ENCODE measurements at regions not wholly inside any gene's neighbourhood (a gene's known extent, or its start where the extent isn't known, plus 50 kb on each side); places are given as distances from the start of the nearest gene placed in this dataset.
"Not testable (repeated sequence)": the region's sequence is repeated elsewhere in the genome, so short reads cannot be mapped to it uniquely, and the experiment has no call there.

DNA sequence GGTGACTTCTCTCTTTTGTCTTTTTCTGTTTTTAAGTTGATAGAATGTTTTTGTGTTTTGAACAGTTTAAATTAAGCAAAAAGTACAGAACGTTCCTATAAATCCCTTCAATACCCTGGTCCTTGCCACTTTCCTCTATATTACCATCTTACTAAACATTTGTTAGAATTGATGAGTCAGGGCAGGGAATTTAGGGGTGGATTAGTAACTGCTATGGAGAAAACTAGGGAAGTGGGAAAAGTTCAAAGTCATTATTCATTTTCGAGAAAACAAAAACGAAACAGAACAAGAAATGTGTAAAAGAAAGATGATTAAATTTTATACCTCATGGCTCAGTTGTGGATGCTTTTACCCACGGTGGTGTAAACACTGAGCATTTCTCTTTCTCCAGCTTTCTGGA lies 240.4 kb upstream of the SULF2 start:
- H3K36me3 Mint-ChIP-seq (ENCODE audit: insufficient read depth, unreplicated experiment), result no peaks in the 10 kb centered on the region
- H3K27me3 Mint-ChIP-seq (ENCODE audit: insufficient read depth, unreplicated experiment), result no peaks in the 10 kb centered on the region
- H3K4me3 Mint-ChIP-seq (ENCODE audit: unreplicated experiment), result peak overlapping the region; percentile 78
- ChIA-PET CTCF (no interaction called here), POLR2A (interaction anchor here (0.6 to 2.2 kb wide), 8 partner anchors 10 to 239 kb away, joined by 3 to 10 read pairs (median 4); partner anchors contain the start of gene SULF2)
- intact Hi-C loops (cut with micrococcal nuclease), result loop anchor here (2.0 kb wide), 2 partner anchors 239 to 269 kb away; no protein-coding TSS in a partner anchor
- H3K9me3 Mint-ChIP-seq (ENCODE audit: unreplicated experiment), result peaks cover 7% of the 10 kb centered on the region
- peak overlapping the region; percentile 96 for H3K27ac Mint-ChIP-seq (ENCODE audit: low read depth, unreplicated experiment)
- peaks cover 29% of the 10 kb centered on the region for H3K4me1 Mint-ChIP-seq (ENCODE audit: insufficient read depth, unreplicated experiment)
- TSS peak; percentile 62 for BruUV-seq (replicated peaks)
- TF ChIP-seq, protein P1, sequence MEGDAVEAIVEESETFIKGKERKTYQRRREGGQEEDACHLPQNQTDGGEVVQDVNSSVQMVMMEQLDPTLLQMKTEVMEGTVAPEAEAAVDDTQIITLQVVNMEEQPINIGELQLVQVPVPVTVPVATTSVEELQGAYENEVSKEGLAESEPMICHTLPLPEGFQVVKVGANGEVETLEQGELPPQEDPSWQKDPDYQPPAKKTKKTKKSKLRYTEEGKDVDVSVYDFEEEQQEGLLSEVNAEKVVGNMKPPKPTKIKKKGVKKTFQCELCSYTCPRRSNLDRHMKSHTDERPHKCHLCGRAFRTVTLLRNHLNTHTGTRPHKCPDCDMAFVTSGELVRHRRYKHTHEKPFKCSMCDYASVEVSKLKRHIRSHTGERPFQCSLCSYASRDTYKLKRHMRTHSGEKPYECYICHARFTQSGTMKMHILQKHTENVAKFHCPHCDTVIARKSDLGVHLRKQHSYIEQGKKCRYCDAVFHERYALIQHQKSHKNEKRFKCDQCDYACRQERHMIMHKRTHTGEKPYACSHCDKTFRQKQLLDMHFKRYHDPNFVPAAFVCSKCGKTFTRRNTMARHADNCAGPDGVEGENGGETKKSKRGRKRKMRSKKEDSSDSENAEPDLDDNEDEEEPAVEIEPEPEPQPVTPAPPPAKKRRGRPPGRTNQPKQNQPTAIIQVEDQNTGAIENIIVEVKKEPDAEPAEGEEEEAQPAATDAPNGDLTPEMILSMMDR (IDR thresholded peaks at IDR 0.05; ENCODE audit: unreplicated experiment), result no peak
- DNase-seq (ENCODE audit: unreplicated experiment), result peak; percentile 62

DNA sequence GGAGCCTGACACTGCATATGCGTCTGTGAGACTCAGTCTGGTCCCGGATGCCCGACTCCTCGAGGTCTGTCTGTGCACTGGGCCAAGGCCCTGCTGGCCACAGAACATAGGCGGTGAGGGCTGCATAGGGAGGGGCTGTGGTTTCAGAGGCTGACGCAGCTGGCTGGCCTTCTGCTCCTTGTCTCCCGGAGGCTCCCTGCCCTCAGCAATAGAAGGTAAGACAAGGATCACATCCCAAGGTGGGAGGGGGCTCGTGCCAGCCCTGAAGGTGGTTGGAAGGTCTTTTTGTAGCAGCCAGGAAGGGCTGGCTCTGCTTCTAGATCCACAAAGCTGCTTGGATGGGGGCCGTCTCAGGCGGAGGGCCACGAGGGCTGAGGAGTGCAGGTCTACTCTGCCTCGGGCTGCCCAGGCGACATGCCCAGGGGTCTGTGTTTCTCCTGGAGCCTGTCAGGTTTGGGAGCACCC lies 239.8 kb upstream of the SULF2 start:
- peak overlapping the region; percentile 96 for H3K27ac Mint-ChIP-seq (ENCODE audit: low read depth, unreplicated experiment)

DNA sequence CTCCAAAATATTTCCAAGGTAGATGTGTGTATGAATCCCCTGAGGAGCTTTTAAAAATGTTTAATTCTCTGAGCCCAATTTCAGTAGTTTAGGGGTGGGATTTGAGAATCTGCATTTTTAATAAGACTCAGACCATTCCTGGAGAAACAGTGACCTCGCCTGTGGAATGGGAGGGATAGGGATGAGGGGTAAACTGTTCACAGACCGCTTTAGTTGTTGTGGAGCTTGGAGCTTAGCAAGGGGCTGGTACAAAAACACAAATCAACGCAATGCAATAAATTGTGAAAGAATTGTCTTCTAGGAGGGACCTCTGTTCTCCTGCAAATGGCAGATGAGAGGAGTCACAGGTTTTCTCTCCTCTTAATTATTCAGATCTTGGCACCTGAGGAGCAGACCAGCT lies 239.3 kb upstream of the SULF2 start:
- DNase-seq (ENCODE audit: unreplicated experiment), result no peak
- peaks cover 29% of the 10 kb centered on the region for H3K4me1 Mint-ChIP-seq (ENCODE audit: insufficient read depth, unreplicated experiment)
- intact Hi-C loops (cut with micrococcal nuclease), result loop anchor here (2.0 kb wide), 2 partner anchors 238 to 270 kb away; no protein-coding TSS in a partner anchor
- ChIA-PET CTCF (interaction anchor here (0.6 to 1.8 kb wide), 5 partner anchors 9 to 592 kb away, joined by 3 to 8 read pairs (median 4); no protein-coding TSS in a partner anchor), POLR2A (interaction anchor here (0.6 to 2.2 kb wide), 10 partner anchors 16 to 285 kb away, joined by 3 to 10 read pairs (median 4); partner anchors contain the start of gene SULF2)
- peak overlapping the region; percentile 96 for H3K27ac Mint-ChIP-seq (ENCODE audit: low read depth, unreplicated experiment)
- TF ChIP-seq, protein P1 (IDR thresholded peaks at IDR 0.05; ENCODE audit: unreplicated experiment), result no peak
- BruUV-seq (replicated peaks), result no TSS peak
- peak overlapping the region; percentile 78 for H3K4me3 Mint-ChIP-seq (ENCODE audit: unreplicated experiment)
- no peaks in the 10 kb centered on the region for H3K27me3 Mint-ChIP-seq (ENCODE audit: insufficient read depth, unreplicated experiment)
- no peaks in the 10 kb centered on the region for H3K36me3 Mint-ChIP-seq (ENCODE audit: insufficient read depth, unreplicated experiment)
- H3K9me3 Mint-ChIP-seq (ENCODE audit: unreplicated experiment), result peaks cover 7% of the 10 kb centered on the region

More for the DNA sequence above, 239.8 kb upstream of the SULF2 start:
- intact Hi-C loops (cut with micrococcal nuclease), result loop anchor here (2.0 kb wide), 2 partner anchors 238 to 270 kb away; no protein-coding TSS in a partner anchor
- BruUV-seq (replicated peaks), result no TSS peak
- H3K9me3 Mint-ChIP-seq (ENCODE audit: unreplicated experiment), result peaks cover 7% of the 10 kb centered on the region
- H3K4me1 Mint-ChIP-seq (ENCODE audit: insufficient read depth, unreplicated experiment), result peaks cover 29% of the 10 kb centered on the region
- no peaks in the 10 kb centered on the region for H3K27me3 Mint-ChIP-seq (ENCODE audit: insufficient read depth, unreplicated experiment)
- DNase-seq (ENCODE audit: unreplicated experiment), result peak; percentile 84
- ChIA-PET CTCF (interaction anchor here (0.6 to 1.8 kb wide), 5 partner anchors 8 to 593 kb away, joined by 3 to 8 read pairs (median 4); no protein-coding TSS in a partner anchor), POLR2A (interaction anchor here (0.6 to 2.2 kb wide), 11 partner anchors 16 to 285 kb away, joined by 3 to 10 read pairs (median 4); partner anchors contain the start of gene SULF2)
- H3K4me3 Mint-ChIP-seq (ENCODE audit: unreplicated experiment), result peak overlapping the region; percentile 78
- TF ChIP-seq, protein P1 (IDR thresholded peaks at IDR 0.05; ENCODE audit: unreplicated experiment), result no peak
- H3K36me3 Mint-ChIP-seq (ENCODE audit: insufficient read depth, unreplicated experiment), result no peaks in the 10 kb centered on the region

DNA sequence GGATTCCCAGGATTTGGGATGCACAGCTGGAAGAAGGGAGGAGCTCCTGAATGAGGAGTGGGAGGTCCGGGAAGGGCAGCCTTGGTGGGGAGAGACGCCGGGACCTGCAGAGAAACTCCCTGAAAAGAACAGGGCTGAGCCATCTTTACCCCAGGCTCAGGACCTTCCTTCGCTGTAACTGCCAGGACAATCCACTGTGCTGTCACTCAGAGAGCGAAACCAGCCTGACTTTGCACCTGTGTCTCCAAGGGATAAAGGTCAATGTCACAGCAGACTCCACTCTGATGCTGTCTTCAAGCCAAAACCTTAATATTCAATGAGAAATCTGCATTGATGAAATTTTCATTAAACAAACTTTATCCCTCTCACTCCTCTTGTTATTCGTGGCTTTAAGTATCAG lies 235.4 kb upstream of the SULF2 start:
- H3K4me3 Mint-ChIP-seq (ENCODE audit: unreplicated experiment); BruUV-seq (replicated peaks); H3K27me3 Mint-ChIP-seq (ENCODE audit: insufficient read depth, unreplicated experiment); DNase-seq (ENCODE audit: unreplicated experiment); H3K27ac Mint-ChIP-seq (ENCODE audit: low read depth, unreplicated experiment); H3K36me3 Mint-ChIP-seq (ENCODE audit: insufficient read depth, unreplicated experiment); intact Hi-C loops (cut with micrococcal nuclease): not testable (repeated sequence)
- ChIA-PET POLR2A (interaction anchor here (1.0 kb wide), 1 partner anchor 31 kb away, joined by 4 read pairs; no protein-coding TSS in a partner anchor), CTCF (interaction anchor here (1.5 kb wide), 1 partner anchor 234 kb away, joined by 5 read pairs; no protein-coding TSS in a partner anchor)
- Mint-ChIP-seq H3K4me1 (ENCODE audit: insufficient read depth, unreplicated experiment) (peaks cover 19% of the 10 kb centered on the region), H3K9me3 (ENCODE audit: unreplicated experiment) (peaks cover 18% of the 10 kb centered on the region)

Data from MCF 10A (cell line).